Liver (tissue), 7 donors: ENCODE measurements at regions not wholly inside any gene's neighbourhood (a gene's known extent, or its start where the extent isn't known, plus 50 kb on each side); places are given as distances from the start of the nearest gene placed in this dataset.

Experiments used
- DNase-seq: peaks from one replicate; pipeline ENCODE4 v3.0.0-alpha.2; 2017; ENCODE audit warnings: low spot score
- H3K27ac ChIP-seq, 2 donors: one replicate each; pipeline ENCODE4 v1.7.0; 2013; ENCODE audit warnings: inconsistent platforms in 2 of 2, low read length in 2 of 2, control low read depth in 1 of 2, low read depth in 1 of 2, mild to moderate bottlenecking in 1 of 2
- H3K27me3 ChIP-seq, 4 donors: one replicate each; pipeline versions ENCODE4 v1.6.1 to v1.7.0; 2013; ENCODE audit warnings: low read length in 3 of 4, inconsistent platforms in 1 of 4, mild to moderate bottlenecking in 1 of 4, moderate library complexity in 1 of 4; ENCODE audit not compliant: control insufficient read depth in 4 of 4, insufficient read depth in 4 of 4
- H3K36me3 ChIP-seq, 4 donors: one replicate each; pipeline versions ENCODE4 v1.6.1 to v1.7.0; 2013; ENCODE audit warnings: low read length in 3 of 4, mild to moderate bottlenecking in 3 of 4, low read depth in 1 of 4, moderate library complexity in 1 of 4; ENCODE audit not compliant: control insufficient read depth in 4 of 4, insufficient read depth in 3 of 4
- H3K4me1 ChIP-seq, 4 donors: one replicate each; pipeline versions ENCODE4 v1.6.1 to v1.7.0; 2013; ENCODE audit warnings: low read length in 3 of 4, mild to moderate bottlenecking in 3 of 4, moderate library complexity in 1 of 4; ENCODE audit not compliant: control insufficient read depth in 4 of 4, insufficient read depth in 4 of 4
- H3K4me3 ChIP-seq, 3 donors: one replicate each; pipeline versions ENCODE4 v1.6.1 to v1.7.0; 2013; ENCODE audit warnings: low read length in 3 of 3, control low read depth in 1 of 3, low read depth in 1 of 3, mild to moderate bottlenecking in 1 of 3
- H3K9ac ChIP-seq, 2 donors: one replicate each; pipeline ENCODE4 v1.7.0; 2013; ENCODE audit warnings: low read length in 2 of 2, mild to moderate bottlenecking in 2 of 2, moderate library complexity in 2 of 2, control low read depth in 1 of 2, low read depth in 1 of 2
- H3K9me3 ChIP-seq, 4 donors: one replicate each; pipeline versions ENCODE4 v1.6.1 to v1.7.0; 2013; ENCODE audit warnings: low read length in 3 of 4; ENCODE audit not compliant: control insufficient read depth in 4 of 4
- EGR1 ChIP-seq, 2 donors: IDR thresholded peaks; 2 replicates each; pipeline ENCODE4 v1.6.1; 2016 to 2018; ENCODE audit warnings: antibody characterized with exemption in 2 of 2, low read depth in 2 of 2
- FOXA2 ChIP-seq: IDR thresholded peaks from 2 replicates; pipeline ENCODE4 v1.6.1; 2016; ENCODE audit warnings: antibody characterized with exemption
- GABPA ChIP-seq, 2 donors: IDR thresholded peaks in 1 of 2; conservative IDR thresholded peaks in 1 of 2; 2 replicates each; pipeline ENCODE4 v1.6.1; 2016; ENCODE audit warnings: antibody characterized with exemption in 2 of 2, mild to moderate bottlenecking in 1 of 2, moderate library complexity in 1 of 2
- HNF4A ChIP-seq, 2 donors: conservative IDR thresholded peaks; 2 replicates each; pipeline ENCODE4 v1.6.1; 2016; ENCODE audit warnings: antibody characterized with exemption in 2 of 2, mild to moderate bottlenecking in 2 of 2
- HNF4G ChIP-seq: IDR thresholded peaks from 2 replicates; pipeline ENCODE4 v1.6.1; 2016; ENCODE audit warnings: antibody characterized with exemption
- JUND ChIP-seq, 2 donors: IDR thresholded peaks; 2 replicates each; pipeline ENCODE4 v1.6.1; 2016; ENCODE audit warnings: antibody characterized with exemption in 2 of 2
- NR2F2 ChIP-seq: IDR thresholded peaks from 2 replicates; pipeline ENCODE4 v1.6.1; 2016; ENCODE audit warnings: antibody characterized with exemption
- RAD21 ChIP-seq, 2 donors: IDR thresholded peaks; 2 replicates each; pipeline ENCODE4 v1.6.1; 2016; ENCODE audit warnings: antibody characterized with exemption in 2 of 2, mild to moderate bottlenecking in 2 of 2
- REST ChIP-seq: IDR thresholded peaks from 2 replicates; pipeline ENCODE4 v1.6.1; 2016; ENCODE audit warnings: antibody characterized with exemption, mild to moderate bottlenecking
- RXRA ChIP-seq, 2 donors: IDR thresholded peaks; 2 replicates each; pipeline ENCODE4 v1.6.1; 2017 to 2018; ENCODE audit warnings: antibody characterized with exemption in 2 of 2, mild to moderate bottlenecking in 1 of 2
- TAF1 ChIP-seq: conservative IDR thresholded peaks from 2 replicates; pipeline ENCODE4 v1.6.1; 2016; ENCODE audit warnings: antibody characterized with exemption, mild to moderate bottlenecking
- YY1 ChIP-seq: IDR thresholded peaks from 2 replicates; pipeline ENCODE4 v1.6.1; 2016; ENCODE audit warnings: antibody characterized with exemption, mild to moderate bottlenecking
- ZBTB33 ChIP-seq: IDR thresholded peaks from 2 replicates; pipeline ENCODE4 v1.6.1; 2016; ENCODE audit warnings: antibody characterized with exemption
- WGBS: extraction: QIAGEN DNeasy Blood & Tissue Kit; methylation state at CpG from one replicate; pipeline ENCODE4 v1.1.7; 2013; 5-methylcytosine and 5-hydroxymethylcytosine counted together
- TF ChIP-seq, protein P1 (sequence below): IDR thresholded peaks from 2 replicates; pipeline ENCODE4 v1.6.1; 2016; ENCODE audit warnings: antibody characterized with exemption
- TF ChIP-seq, protein P2 (sequence below): IDR thresholded peaks from 2 replicates; pipeline ENCODE4 v1.6.1; 2016; ENCODE audit warnings: antibody characterized with exemption
- donor health status: healthy.
- donor health status: healthy.
- donor health status: healthy.
- donor health status: healthy.

DNA sequence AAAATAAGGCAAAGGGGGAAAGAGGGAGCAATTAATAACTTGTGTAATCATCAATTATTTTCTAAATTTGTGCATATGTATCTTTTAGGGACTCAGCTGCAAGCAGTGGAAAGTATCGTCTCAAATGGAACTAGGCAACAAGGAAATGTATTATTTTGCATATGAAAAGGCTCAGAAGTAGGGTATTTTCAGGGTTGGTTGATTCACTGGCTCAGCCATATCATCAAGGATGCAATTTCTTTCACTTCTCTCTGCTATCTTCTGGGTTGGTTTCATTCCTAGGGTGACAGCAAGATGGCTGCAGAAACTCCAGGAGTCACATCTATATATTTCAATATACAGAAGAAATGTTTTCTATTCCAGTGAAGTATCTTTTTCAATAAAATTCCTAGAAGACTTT is 509.8 kb downstream of the DMAC1 start:
- Histone ChIP-seq H3K4me3 (no peak overlapping the region), H3K9ac (no peak overlapping the region), H3K27ac (no peak overlapping the region), H3K9me3 (no peaks in the 10 kb centered on the region), H3K4me1 (no peaks in the 10 kb centered on the region), H3K36me3 (no peaks in the 10 kb centered on the region), H3K27me3 (peaks cover 0 to 2% (median 0%) of the 10 kb centered on the region in 4 donors)
- no peak for DNase-seq
- WGBS: 87% methylated on average over 1 of the region's 1 CpG
- no peak for TF ChIP-seq HNF4A (conservative IDR thresholded peaks at IDR 0.05)
- TF ChIP-seq RAD21 (IDR thresholded peaks at IDR 0.05): no peak
- TF ChIP-seq, protein P1, sequence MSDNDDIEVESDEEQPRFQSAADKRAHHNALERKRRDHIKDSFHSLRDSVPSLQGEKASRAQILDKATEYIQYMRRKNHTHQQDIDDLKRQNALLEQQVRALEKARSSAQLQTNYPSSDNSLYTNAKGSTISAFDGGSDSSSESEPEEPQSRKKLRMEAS: no peak
- no peak for TF ChIP-seq EGR1 (IDR thresholded peaks at IDR 0.05; ENCODE audit: low read depth in 2 of 2)
- no peak for TF ChIP-seq ZBTB33

DNA sequence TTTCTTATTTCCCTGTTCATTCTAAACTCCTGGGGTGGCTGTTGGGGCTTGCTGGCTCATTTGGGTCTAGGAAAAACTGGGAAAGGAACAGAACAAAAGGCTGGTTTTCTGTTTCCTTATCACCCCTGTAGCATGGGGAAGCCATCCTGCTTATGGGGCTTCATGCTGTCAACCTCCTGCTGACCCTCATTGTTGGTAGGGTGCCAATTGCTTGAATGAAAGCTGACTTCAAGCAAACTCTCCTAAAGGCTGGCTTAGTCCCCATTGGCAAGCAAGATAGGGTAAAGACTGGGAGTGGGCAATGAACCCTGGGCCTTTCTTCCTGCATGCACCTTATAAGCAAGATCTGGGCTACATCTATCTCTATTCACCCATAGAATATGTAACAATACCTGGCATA is 511.6 kb downstream of the DMAC1 start:
- DNase-seq: no peak
- TF ChIP-seq YY1 (no peak), FOXA2 (no peak), HNF4G (no peak), GABPA (IDR thresholded peaks at IDR 0.05 in 1 of 2, conservative IDR thresholded peaks at IDR 0.05 in 1 of 2) (no peak), NR2F2 (no peak), EGR1 (IDR thresholded peaks at IDR 0.05; ENCODE audit: low read depth in 2 of 2) (no peak), TAF1 (no peak), ZBTB33 (no peak), REST (no peak), JUND (IDR thresholded peaks at IDR 0.05) (no peak), RXRA (IDR thresholded peaks at IDR 0.05) (no peak), HNF4A (conservative IDR thresholded peaks at IDR 0.05) (no peak)
- TF ChIP-seq, protein P2, sequence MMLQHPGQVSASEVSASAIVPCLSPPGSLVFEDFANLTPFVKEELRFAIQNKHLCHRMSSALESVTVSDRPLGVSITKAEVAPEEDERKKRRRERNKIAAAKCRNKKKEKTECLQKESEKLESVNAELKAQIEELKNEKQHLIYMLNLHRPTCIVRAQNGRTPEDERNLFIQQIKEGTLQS: no peak
- TF ChIP-seq, protein P1: no peak
- H3K4me3 ChIP-seq: no peak overlapping the region
- no peaks in the 10 kb centered on the region for H3K4me1 ChIP-seq
- no peaks in the 10 kb centered on the region for H3K9me3 ChIP-seq
- H3K36me3 ChIP-seq: no peaks in the 10 kb centered on the region
- peaks cover 0 to 2% (median 0%) of the 10 kb centered on the region in 4 donors for H3K27me3 ChIP-seq
- no peak overlapping the region for H3K27ac ChIP-seq
- H3K9ac ChIP-seq: no peak overlapping the region
